HAP-1 (cell line): ENCODE measurements at regions not wholly inside any gene's neighbourhood (a gene's known extent, or its start where the extent isn't known, plus 50 kb on each side); places are given as distances from the start of the nearest gene placed in this dataset.

Experiments used
- DNase-seq, 2 experiments: peaks; one replicate each; pipeline ENCODE4 v3.0.0-alpha.2; 2016 to 2020; ENCODE audit warnings: low spot score in 2 of 2
- H3K27me3 ChIP-seq: fragments of 250-450 bp; sonication (Bioruptor Pico); 2 replicates; pipeline ENCODE4 v1.5.1; 2020; ENCODE audit warnings: low read depth, mild to moderate bottlenecking, moderate library complexity
- H3K36me3 ChIP-seq: fragments of 250-450 bp; sonication (Bioruptor Pico); replicated peaks from 2 replicates; pipeline ENCODE4 v1.5.1; 2020; ENCODE audit warnings: mild to moderate bottlenecking
- H3K4me1 ChIP-seq: fragments of 250-450 bp; sonication (Bioruptor Pico); 2 replicates; pipeline ENCODE4 v1.5.1; 2020; ENCODE audit warnings: mild to moderate bottlenecking
- H3K4me3 ChIP-seq: fragments of 250-450 bp; sonication (Bioruptor Pico); 2 replicates; pipeline ENCODE4 v1.5.1; 2020; ENCODE audit warnings: mild to moderate bottlenecking, moderate library complexity
- H3K9me3 ChIP-seq: fragments of 250-450 bp; sonication (Bioruptor Pico); 2 replicates; pipeline ENCODE4 v1.5.1; 2020; ENCODE audit warnings: mild to moderate bottlenecking, moderate library complexity
- in situ Hi-C: fragments of 300-500 bp; cut with MboI; formaldehyde crosslinking; loops from 3 replicates; pipeline ENCODE4 v1.14.3; 2020; ENCODE audit warnings: low sequenced_read_pairs, inconsistent platforms, mixed read lengths

DNA sequence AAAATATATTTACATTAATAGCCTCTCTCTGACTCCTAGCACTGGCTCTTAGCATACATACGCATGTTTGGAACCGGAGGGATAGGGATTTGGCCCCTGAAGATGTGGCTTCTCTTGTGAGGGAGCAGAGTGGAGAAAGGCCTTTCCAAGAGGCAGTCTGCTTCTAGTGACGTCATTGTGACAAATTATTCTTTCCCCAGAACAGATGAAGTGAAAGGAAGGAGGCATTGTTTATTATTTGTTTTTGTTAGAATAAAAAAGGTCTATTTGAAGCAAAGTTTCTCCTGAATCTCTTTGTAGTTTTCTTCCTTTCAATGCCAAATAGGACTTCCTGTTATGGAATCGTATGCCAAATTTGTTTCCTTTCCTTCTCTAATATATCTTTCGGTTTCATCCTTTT lies 361.6 kb downstream of the ICE1 start:
- Histone ChIP-seq H3K36me3 (no peaks in the 10 kb centered on the region), H3K4me3 (no peak overlapping the region), H3K4me1 (no peaks in the 10 kb centered on the region), H3K9me3 (no peaks in the 10 kb centered on the region), H3K27me3 (no peaks in the 10 kb centered on the region)
- DNase-seq: no peak
- in situ Hi-C loops: no loop called here

DNA sequence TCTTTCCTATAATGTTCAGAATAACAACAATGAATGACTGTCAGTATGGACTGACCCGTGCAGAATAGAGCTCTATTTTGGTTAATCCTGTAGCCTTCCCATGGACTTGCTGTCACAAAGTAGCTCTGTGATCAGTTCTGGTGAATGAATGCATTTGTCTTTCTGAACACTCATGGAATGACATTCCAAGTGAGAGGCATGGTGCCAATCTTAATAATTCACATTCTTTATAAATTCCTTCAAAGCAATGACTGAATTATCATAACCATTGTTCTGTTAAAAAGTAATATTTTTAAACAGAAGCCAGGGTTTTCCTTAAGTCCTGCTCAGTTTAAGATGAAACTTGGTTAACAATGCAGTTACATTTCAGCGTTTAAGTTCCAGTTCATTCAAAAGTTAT lies 360.5 kb downstream of the ICE1 start:
- Histone ChIP-seq H3K27me3 (no peaks in the 10 kb centered on the region), H3K36me3 (no peaks in the 10 kb centered on the region), H3K4me3 (no peak overlapping the region), H3K4me1 (no peaks in the 10 kb centered on the region), H3K9me3 (no peaks in the 10 kb centered on the region)
- in situ Hi-C loops: no loop called here
- DNase-seq: no peak

DNA sequence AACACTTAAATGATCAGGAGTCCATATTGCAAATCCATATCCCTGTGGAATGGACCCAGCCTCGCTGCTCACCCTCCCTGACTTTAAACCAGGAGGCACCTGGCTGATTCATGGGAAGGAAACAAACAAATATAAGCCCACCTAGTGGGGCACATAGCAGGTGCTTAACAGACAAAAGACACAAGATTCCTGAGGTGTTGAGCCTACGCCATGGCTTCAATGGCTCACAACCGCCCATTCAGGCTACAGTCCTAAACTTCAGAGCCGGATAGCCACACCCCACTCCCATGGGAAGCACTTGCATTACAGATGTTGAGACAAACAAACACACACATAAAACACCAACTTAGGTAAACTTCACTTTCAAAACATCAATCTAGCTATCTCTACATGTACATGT lies 359.9 kb downstream of the ICE1 start:
- H3K4me1 ChIP-seq: no peaks in the 10 kb centered on the region
- no peaks in the 10 kb centered on the region for H3K36me3 ChIP-seq
- no peak for DNase-seq
- H3K4me3 ChIP-seq: no peak overlapping the region
- in situ Hi-C loops: no loop called here
- H3K9me3 ChIP-seq: no peaks in the 10 kb centered on the region
- no peaks in the 10 kb centered on the region for H3K27me3 ChIP-seq

DNA sequence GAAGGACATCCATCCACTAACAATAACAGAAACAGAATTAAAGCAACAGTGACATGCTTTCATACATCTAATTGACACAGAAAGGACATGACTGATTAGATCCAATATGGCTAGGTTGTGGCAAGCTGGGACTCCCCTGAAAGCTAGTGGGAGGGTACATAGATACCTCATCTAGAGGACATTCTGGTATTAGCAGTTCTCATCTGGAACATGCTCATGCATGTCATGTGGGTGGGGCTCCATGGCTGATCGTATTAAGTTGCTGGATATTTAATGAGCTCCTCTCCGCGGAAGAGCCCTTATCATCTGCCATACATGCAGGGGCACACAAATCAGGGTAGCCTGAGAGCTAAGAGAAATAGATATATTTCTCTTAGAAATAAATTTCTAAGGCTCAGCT lies 358.9 kb downstream of the ICE1 start:
- no peak overlapping the region for H3K4me3 ChIP-seq
- H3K27me3 ChIP-seq: no peaks in the 10 kb centered on the region
- no peaks in the 10 kb centered on the region for H3K36me3 ChIP-seq
- no peak for DNase-seq
- no peaks in the 10 kb centered on the region for H3K4me1 ChIP-seq
- in situ Hi-C loops: no loop called here
- no peaks in the 10 kb centered on the region for H3K9me3 ChIP-seq

DNA sequence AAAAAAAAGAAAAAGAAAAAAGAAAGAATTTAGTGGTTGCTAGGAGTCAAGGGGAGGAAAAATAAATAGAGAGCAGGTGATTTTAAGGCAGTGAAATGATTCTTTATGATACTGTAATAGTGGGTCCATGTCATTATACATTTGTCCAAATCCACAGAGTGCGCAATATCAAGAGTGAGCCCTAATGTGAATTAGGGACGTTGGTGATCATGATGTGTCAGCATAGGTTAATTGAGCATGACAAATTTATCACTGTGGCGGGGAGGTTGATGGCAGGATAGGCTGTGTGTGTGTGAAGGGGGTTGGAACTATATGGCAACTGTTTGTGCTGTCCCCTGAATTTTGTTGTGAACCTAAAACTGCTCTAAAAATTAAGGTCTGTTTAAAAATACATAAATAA lies 357.8 kb downstream of the ICE1 start:
- Histone ChIP-seq H3K27me3 (no peaks in the 10 kb centered on the region), H3K4me3 (no peak overlapping the region), H3K9me3 (no peaks in the 10 kb centered on the region), H3K36me3 (no peaks in the 10 kb centered on the region), H3K4me1 (no peaks in the 10 kb centered on the region)
- in situ Hi-C loops: no loop called here
- no peak for DNase-seq

DNA sequence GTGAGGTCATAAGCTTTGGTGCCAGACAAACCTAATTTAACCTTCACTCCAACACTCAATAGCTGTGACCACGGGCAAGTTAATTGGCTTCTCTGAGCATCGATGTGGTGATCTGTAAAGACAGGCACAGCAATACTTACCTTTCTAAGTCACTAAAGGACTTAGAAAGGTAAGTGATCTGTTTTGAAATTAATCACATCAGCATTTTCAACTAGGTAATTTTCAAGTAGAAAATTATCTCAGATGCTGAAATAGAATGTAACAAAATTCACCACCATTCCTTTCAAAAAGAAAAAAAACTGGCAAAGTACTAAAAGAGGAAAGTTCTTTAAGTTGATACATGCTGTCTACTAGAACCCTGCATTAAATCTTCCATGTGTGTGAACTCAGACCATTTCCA lies 354.5 kb downstream of the ICE1 start:
- no peaks in the 10 kb centered on the region for H3K4me1 ChIP-seq
- H3K4me3 ChIP-seq: no peak overlapping the region
- H3K27me3 ChIP-seq: no peaks in the 10 kb centered on the region
- no peaks in the 10 kb centered on the region for H3K36me3 ChIP-seq
- H3K9me3 ChIP-seq: no peaks in the 10 kb centered on the region
- in situ Hi-C loops: no loop called here
- DNase-seq: no peak

DNA sequence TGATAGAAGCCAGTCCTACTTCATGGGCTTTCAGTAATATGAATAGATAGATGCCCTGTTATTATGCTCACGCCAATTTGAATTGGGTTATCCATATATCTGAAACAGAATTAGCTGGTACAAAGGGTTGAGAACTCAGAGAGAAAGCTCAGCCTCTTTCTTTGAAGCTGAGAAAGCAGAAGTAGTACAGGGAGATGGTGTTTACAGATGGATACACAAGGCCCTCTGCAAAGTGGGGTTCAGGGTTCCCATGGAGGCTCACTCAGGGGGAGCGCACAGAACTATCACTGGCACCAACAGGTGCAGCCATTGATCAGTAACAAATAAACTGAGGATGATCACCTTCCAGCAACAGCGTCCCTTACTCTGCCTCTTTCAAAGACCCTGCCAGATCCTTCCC lies 349.7 kb downstream of the ICE1 start:
- no peaks in the 10 kb centered on the region for H3K36me3 ChIP-seq
- in situ Hi-C loops: no loop called here
- H3K4me3 ChIP-seq: no peak overlapping the region
- no peaks in the 10 kb centered on the region for H3K9me3 ChIP-seq
- H3K27me3 ChIP-seq: no peaks in the 10 kb centered on the region
- no peak for DNase-seq
- no peaks in the 10 kb centered on the region for H3K4me1 ChIP-seq

DNA sequence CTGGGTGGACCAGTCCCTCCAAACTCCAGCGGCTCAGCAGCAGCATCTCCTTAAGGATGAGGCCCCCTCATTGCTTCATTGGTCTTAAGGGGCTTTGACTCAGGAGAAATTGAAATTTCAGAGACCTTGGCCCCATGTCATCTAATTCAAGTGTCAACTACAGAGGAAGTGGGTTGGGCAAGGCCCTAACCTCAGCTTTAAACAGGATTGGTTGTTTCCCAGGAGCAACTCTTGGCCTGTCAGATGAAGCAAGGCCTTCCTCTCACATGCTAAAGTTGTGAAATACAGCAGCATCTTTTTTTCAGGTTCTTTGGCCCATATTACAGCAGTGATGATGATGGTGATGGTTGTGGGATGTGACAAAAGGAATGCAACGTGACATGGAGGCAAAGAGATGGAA lies 348.3 kb downstream of the ICE1 start:
- Histone ChIP-seq H3K27me3 (no peaks in the 10 kb centered on the region), H3K9me3 (no peaks in the 10 kb centered on the region), H3K4me1 (no peaks in the 10 kb centered on the region), H3K36me3 (no peaks in the 10 kb centered on the region), H3K4me3 (no peak overlapping the region)
- in situ Hi-C loops: no loop called here
- DNase-seq: no peak

DNA sequence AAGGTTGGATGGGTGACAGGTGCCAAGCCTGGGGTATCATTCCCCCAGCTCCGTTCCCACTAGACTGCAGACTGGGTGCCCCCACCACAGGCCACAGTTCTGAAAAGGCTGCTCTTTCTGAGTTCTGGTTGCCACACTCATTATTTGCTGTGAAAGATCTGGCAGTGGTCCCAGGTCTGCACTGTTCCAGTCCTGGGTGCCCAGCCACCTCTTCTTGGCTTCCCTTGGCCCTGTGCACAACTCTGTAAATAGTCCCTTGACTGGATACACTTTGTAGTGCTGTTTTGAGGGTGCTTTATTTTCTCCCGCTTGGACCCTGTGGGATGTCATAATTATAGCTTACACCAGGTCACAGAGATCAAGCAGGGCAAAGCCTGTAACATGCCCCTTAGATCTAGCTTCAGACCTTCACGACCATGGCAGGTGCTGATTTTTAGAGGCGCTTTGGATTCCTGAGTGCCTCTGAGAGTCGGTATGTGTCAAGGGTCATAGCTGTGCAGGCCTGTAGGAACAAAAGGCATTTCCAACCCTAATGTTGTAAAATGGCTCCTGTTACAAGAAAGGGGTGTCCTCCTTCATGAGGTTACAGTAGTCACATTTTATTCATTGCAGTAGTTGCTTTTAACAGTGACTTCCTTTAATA lies 344.9 kb downstream of the ICE1 start:
- no peaks in the 10 kb centered on the region for H3K9me3 ChIP-seq
- DNase-seq: no peak
- no peaks in the 10 kb centered on the region for H3K4me1 ChIP-seq
- no peaks in the 10 kb centered on the region for H3K36me3 ChIP-seq
- no peaks in the 10 kb centered on the region for H3K27me3 ChIP-seq
- no peak overlapping the region for H3K4me3 ChIP-seq
- in situ Hi-C loops: no loop called here

DNA sequence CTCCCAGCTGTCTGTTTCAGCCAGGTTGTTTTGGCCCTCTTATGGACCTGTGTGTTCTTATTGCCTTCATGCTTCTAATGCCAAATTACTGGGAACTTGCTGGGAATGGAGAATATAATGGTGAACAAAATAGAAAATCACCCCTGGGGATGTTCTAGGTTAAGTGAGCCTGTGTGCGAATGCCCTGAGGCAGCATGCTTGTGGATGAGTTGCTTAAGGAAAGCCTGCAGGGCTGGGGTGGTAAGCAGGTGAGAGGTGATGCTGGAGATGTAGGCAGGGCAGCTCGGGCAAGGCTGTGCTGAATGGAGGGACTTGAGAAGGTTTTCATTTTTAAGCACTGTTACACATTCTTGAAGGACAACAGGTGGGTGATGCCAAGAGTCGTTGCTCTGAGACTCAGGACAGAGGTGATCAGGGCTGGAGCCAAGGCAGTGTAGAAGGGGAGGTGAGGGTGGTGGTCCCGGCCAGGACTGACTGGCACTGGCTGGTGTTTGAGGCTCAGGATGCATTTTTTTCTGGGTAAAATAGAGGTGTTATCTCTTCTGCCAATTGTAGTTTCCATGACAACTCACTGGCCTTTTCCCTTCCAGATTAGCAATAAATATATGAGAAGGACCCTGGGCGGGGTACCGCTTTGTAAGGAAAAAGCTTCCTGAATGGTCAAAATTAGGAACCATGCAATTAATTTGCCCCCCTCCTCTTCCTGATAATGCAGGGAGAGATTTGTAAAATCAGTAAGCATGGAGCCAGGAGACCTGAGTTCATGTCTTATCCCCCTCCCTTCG lies 342.8 kb downstream of the ICE1 start:
- no peak for DNase-seq
- H3K27me3 ChIP-seq: no peaks in the 10 kb centered on the region
- no peaks in the 10 kb centered on the region for H3K36me3 ChIP-seq
- H3K9me3 ChIP-seq: no peaks in the 10 kb centered on the region
- no peaks in the 10 kb centered on the region for H3K4me1 ChIP-seq
- no peak overlapping the region for H3K4me3 ChIP-seq
- in situ Hi-C loops: no loop called here

DNA sequence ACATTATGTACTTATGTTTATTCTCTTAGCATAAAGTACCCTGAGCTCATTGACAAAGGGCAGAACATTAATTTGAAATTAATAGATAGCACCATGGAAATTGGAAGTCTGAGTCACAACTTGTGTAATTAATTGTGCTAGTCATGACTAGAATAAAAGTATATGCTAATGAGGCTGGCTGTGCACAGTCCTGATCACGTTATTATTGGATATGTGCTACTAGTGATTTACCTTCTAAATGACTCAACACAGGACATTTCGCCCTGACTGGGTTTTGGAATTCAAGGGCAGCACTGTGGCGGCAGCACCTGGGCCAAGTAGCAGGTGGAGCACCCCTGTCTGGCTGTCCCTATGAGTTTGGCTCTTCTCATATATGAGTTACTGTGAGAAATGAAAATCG lies 341.8 kb downstream of the ICE1 start:
- Histone ChIP-seq H3K9me3 (no peaks in the 10 kb centered on the region), H3K4me1 (no peaks in the 10 kb centered on the region), H3K4me3 (no peak overlapping the region), H3K36me3 (no peaks in the 10 kb centered on the region), H3K27me3 (no peaks in the 10 kb centered on the region)
- no peak for DNase-seq
- in situ Hi-C loops: no loop called here

DNA sequence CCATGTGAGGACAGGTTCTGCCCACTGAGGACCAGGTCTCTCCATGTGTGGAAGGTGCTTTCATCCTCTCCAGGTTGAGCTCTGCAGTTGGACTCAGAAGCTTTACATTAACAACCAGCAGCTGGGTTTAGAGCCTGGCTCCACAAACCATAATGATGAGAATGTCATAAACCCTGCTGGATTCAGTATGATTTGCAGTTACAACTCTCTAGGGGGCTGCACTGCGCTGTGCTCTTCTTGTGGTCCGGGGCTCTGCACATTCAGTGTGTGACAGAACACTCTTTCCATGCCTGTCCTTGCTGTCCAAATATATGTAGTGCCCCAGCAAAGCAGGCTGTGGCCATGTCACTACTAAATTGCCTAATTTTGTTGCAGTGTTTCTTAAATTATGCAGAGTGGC lies 334.3 kb downstream of the ICE1 start:
- no peaks in the 10 kb centered on the region for H3K27me3 ChIP-seq
- no peaks in the 10 kb centered on the region for H3K9me3 ChIP-seq
- no peak for DNase-seq
- H3K4me1 ChIP-seq: no peaks in the 10 kb centered on the region
- H3K4me3 ChIP-seq: no peak overlapping the region
- no peaks in the 10 kb centered on the region for H3K36me3 ChIP-seq
- in situ Hi-C loops: no loop called here

DNA sequence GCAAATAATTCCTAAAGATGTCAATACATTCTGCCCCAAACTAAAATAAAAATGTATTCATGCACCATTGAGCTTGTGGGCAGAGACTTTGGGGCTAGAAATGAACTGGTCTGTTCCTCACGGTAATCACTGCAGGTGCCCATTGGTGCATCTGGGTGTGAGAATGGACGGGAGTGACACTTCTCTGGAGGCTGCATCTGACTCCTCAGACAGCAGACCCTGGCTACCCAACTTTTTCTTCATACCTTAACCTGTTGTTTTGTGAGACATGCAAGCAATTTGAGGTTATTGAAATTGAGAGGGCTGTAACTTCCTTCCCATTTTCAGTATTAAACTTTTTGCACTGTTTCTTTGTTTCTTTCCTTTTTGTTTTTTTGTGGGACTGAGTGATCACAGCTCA lies 333.4 kb downstream of the ICE1 start:
- DNase-seq: no peak
- Histone ChIP-seq H3K4me1 (no peaks in the 10 kb centered on the region), H3K4me3 (no peak overlapping the region), H3K9me3 (no peaks in the 10 kb centered on the region), H3K27me3 (no peaks in the 10 kb centered on the region), H3K36me3 (no peaks in the 10 kb centered on the region)
- in situ Hi-C loops: no loop called here

DNA sequence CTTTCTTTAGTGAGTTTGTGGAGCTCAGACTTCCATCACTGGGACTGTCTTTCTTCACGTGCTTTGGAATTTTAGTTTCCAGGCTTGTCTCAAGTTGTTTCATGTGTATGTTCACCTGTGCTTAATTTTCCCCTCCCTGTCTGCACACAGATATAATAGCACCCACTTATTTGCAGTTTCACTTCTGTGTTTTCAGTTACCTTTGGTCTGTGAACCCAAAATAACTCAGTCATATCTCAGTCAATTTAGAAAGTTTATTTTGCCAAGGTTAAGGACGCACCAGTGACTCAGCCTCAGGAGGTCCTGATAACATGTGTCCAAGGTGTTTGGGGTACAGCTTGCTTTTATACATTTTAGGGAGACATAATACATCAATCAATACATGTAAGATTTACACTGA lies 330.4 kb downstream of the ICE1 start:
- Histone ChIP-seq H3K4me1 (no peaks in the 10 kb centered on the region), H3K9me3 (no peaks in the 10 kb centered on the region), H3K36me3 (no peaks in the 10 kb centered on the region), H3K27me3 (no peaks in the 10 kb centered on the region), H3K4me3 (no peak overlapping the region)
- DNase-seq: no peak
- in situ Hi-C loops: no loop called here

DNA sequence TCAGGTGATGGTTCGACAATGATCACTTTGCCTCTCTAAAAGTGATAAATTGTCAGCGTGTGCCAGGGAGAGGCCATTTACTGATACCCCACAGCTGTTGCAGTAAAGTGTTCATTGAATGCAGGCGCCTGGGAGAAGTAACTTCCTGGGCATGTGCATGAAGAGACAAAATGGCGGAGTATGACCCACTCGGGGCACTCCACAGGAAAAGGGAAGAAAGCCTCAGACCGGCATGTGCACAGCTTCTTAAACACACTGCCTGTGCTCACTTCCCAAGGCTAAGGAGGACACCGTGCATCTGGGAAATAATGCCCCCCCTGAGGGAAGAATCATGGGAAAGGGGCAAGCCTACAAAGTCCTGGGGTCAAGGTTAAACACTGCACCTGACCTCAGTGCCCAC lies 329.5 kb downstream of the ICE1 start:
- in situ Hi-C loops: no loop called here
- Histone ChIP-seq H3K36me3 (no peaks in the 10 kb centered on the region), H3K4me3 (no peak overlapping the region), H3K4me1 (no peaks in the 10 kb centered on the region), H3K9me3 (no peaks in the 10 kb centered on the region), H3K27me3 (no peaks in the 10 kb centered on the region)
- no peak for DNase-seq
